Natural killer cell (primary cell): ENCODE measurements at regions not wholly inside any gene's neighbourhood (a gene's known extent, or its start where the extent isn't known, plus 50 kb on each side); places are given as distances from the start of the nearest gene placed in this dataset.

ENCODE experiments used
- ATAC-seq, 3 donors: fragments of 150-1000 bp in 2 of 3; fragments of 200-7000 bp in 1 of 3; cut with Tn5 transposase; 1 replicate in 1 of 3; 2 replicates in 2 of 3; pipeline ENCODE4 v1.10.0; 2021; ENCODE audit warnings: mild to moderate bottlenecking in 2 of 3, moderate library complexity in 2 of 3
- DNase-seq, 2 donors: peaks; one replicate each; pipeline versions ENCODE4 v3.0.0 to v3.0.0-alpha.2; 2013 to 2021; ENCODE audit warnings: mixed read lengths in 1 of 2
- H3K27ac ChIP-seq: one replicate; pipeline ENCODE4 v1.5.1; 2013; ENCODE audit warnings: mild to moderate bottlenecking, low read length
- H3K27me3 ChIP-seq: one replicate; pipeline ENCODE4 v1.6.1; 2013; ENCODE audit warnings: low read length; ENCODE audit not compliant: control insufficient read depth, insufficient read depth
- H3K36me3 ChIP-seq: one replicate; pipeline ENCODE4 v1.6.1; 2013; ENCODE audit warnings: low read length; ENCODE audit not compliant: control insufficient read depth, insufficient read depth
- H3K4me1 ChIP-seq: one replicate; pipeline ENCODE4 v1.6.1; 2013; ENCODE audit warnings: low read length; ENCODE audit not compliant: control insufficient read depth, insufficient read depth
- H3K4me3 ChIP-seq: one replicate; pipeline ENCODE4 v1.5.1; 2013; ENCODE audit warnings: low read length
- H3K9me3 ChIP-seq: one replicate; pipeline ENCODE4 v1.6.1; 2013; ENCODE audit warnings: low read length; ENCODE audit not compliant: control insufficient read depth, insufficient read depth
- H3K27ac Mint-ChIP-seq, 2 donors: one replicate each; pipeline ENCODE4 v1.8.0; 2022; ENCODE audit warnings: mild to moderate bottlenecking in 2 of 2, mixed read lengths in 2 of 2, moderate library complexity in 1 of 2
- H3K27me3 Mint-ChIP-seq, 2 donors: one replicate each; pipeline ENCODE4 v1.8.0; 2022; ENCODE audit warnings: low read depth in 2 of 2, mixed read lengths in 2 of 2
- H3K36me3 Mint-ChIP-seq: one replicate; pipeline ENCODE4 v1.8.0; 2022; ENCODE audit warnings: mixed read lengths
- H3K4me1 Mint-ChIP-seq, 2 donors: one replicate each; pipeline ENCODE4 v1.8.0; 2022; ENCODE audit warnings: mixed read lengths in 2 of 2
- H3K4me3 Mint-ChIP-seq: one replicate; pipeline ENCODE4 v1.8.0; 2022; ENCODE audit warnings: mild to moderate bottlenecking, moderate library complexity, mixed read lengths
- H3K9me3 Mint-ChIP-seq, 2 donors: one replicate each; pipeline ENCODE4 v1.8.0; 2022; ENCODE audit warnings: mixed read lengths in 2 of 2
- WGBS: methylation state at CpG from one replicate; pipeline ENCODE4 v1.1.7; 2013; ENCODE audit warnings: missing lambda C conversion rate; ENCODE audit not compliant: insufficient coverage; 5-methylcytosine and 5-hydroxymethylcytosine counted together
- intact Hi-C: fragments of 100-400 bp; cut with micrococcal nuclease; formaldehyde crosslinking; loops from one replicate; pipeline ENCODE4 v1.14.2; 2022
- TF ChIP-seq, protein P1 (sequence below): fragments of 200-600 bp; IDR thresholded peaks from one replicate; pipeline ENCODE4 v1.8.0; 2022; ENCODE audit warnings: antibody characterized with exemption

DNA sequence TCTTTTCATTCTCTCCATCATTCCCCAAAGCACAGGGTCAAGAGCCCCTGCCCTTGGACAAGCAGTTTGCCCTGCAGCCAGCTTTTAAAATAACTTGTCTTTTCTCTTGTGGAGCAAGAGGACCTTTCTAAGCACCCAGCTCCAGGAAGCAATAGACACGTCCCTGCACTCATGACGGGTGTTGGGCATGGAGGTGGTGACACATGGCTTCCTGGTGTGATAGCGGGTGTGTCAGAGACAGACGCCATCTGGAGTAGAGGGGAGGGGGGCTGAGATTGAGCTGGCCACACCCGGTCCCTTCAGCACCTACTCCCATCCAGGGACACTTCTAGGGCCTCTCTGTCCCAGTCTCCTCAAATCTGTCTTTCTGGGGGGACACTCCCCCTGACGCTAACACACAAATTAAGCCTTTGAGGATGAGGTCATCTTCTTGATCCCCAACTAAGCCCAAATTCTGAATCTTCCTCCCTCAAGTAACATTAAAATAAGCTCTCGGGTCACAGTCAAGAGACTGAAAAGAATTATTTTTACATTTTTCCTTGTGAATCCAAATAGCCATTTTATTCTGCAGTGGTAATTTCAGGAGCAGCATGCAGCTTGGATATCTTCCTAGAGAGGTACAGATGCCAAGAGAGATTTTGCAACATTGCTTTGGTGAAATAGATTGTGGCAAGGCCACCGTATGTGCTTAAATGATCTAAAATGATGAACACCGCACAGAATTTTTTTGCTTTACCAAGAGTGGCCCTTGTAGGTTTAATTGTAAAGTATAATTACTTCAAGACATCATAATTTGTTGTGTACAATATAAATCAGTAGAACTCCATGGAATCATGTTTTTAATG, 216.6 kb upstream of the IRX3 start:
- TF ChIP-seq, protein P1, sequence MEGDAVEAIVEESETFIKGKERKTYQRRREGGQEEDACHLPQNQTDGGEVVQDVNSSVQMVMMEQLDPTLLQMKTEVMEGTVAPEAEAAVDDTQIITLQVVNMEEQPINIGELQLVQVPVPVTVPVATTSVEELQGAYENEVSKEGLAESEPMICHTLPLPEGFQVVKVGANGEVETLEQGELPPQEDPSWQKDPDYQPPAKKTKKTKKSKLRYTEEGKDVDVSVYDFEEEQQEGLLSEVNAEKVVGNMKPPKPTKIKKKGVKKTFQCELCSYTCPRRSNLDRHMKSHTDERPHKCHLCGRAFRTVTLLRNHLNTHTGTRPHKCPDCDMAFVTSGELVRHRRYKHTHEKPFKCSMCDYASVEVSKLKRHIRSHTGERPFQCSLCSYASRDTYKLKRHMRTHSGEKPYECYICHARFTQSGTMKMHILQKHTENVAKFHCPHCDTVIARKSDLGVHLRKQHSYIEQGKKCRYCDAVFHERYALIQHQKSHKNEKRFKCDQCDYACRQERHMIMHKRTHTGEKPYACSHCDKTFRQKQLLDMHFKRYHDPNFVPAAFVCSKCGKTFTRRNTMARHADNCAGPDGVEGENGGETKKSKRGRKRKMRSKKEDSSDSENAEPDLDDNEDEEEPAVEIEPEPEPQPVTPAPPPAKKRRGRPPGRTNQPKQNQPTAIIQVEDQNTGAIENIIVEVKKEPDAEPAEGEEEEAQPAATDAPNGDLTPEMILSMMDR, result no peak
- ATAC-seq, result no peak
- DNase-seq, result no peak
- no peaks in the 10 kb centered on the region for H3K4me1 ChIP-seq
- H3K4me3 ChIP-seq, result no peak overlapping the region
- Mint-ChIP-seq H3K4me3 (no peak overlapping the region), H3K27me3 (peaks cover 11 to 26% of the 10 kb centered on the region in 2 donors), H3K9me3 (no peaks in the 10 kb centered on the region), H3K4me1 (no peaks in the 10 kb centered on the region), H3K36me3 (no peaks in the 10 kb centered on the region), H3K27ac (no peak overlapping the region)
- no peaks in the 10 kb centered on the region for H3K27me3 ChIP-seq
- intact Hi-C loops, result no loop called here
- WGBS, result 84% methylated on average over 7 of the region's 9 CpGs
- no peak overlapping the region for H3K27ac ChIP-seq
- no peaks in the 10 kb centered on the region for H3K9me3 ChIP-seq
- no peaks in the 10 kb centered on the region for H3K36me3 ChIP-seq

DNA sequence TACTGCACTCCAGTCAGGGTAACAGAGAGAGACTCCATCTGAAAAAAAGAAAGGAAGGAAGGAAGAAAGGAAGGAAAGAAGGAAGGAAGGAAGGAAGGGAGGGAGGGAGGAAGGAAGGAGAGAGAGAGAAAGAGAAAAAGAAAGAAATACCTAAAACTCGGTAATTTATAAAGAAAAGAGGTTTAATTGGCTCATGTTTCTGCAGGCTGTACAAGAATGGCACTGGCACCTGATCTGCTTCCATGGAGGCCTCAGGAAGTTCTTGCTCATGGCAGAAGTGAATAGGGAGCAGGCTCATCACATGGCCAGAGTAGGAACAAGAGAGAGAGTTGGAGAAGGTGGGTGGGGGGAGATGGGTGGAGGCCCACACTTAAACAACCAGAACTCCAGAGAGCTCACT, 215.2 kb upstream of the IRX3 start:
- H3K27ac Mint-ChIP-seq, result no peak overlapping the region
- intact Hi-C loops, result no loop called here
- no peaks in the 10 kb centered on the region for H3K4me1 Mint-ChIP-seq
- H3K27me3 ChIP-seq, result no peaks in the 10 kb centered on the region
- H3K36me3 Mint-ChIP-seq, result no peaks in the 10 kb centered on the region
- H3K4me1 ChIP-seq, result no peaks in the 10 kb centered on the region
- TF ChIP-seq, protein P1, result no peak
- no peak overlapping the region for H3K4me3 Mint-ChIP-seq
- no peak overlapping the region for H3K27ac ChIP-seq
- WGBS, result 83% methylated on average over 1 of the region's 1 CpG
- H3K36me3 ChIP-seq, result no peaks in the 10 kb centered on the region
- H3K9me3 ChIP-seq, result no peaks in the 10 kb centered on the region
- ATAC-seq, result no peak
- H3K9me3 Mint-ChIP-seq, result peaks cover 0 to 6% of the 10 kb centered on the region in 2 donors
- peaks cover 10 to 23% of the 10 kb centered on the region in 2 donors for H3K27me3 Mint-ChIP-seq
- DNase-seq, result no peak
- H3K4me3 ChIP-seq, result no peak overlapping the region

DNA sequence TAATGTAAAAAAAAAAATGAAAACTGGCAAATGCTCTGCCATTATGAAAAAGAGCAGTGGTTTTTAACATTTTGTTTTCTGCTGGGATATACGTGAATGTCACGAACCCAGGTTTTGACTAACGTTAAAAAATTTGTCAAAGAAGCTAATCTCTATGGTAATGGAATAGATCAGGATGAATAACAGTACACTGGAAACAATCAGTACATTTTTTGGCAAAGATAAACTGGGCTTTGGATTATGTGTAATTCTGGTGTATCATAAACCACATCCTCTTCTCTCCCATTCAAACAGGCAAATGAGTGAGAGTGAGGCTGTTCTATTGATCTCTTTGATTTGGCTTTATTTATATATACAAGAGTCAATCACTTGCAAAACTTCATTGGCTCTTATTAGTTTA, 207.0 kb upstream of the IRX3 start:
- no peak overlapping the region for H3K27ac Mint-ChIP-seq
- DNase-seq, result no peak
- H3K27me3 ChIP-seq, result no peaks in the 10 kb centered on the region
- H3K4me1 ChIP-seq, result no peaks in the 10 kb centered on the region
- H3K9me3 Mint-ChIP-seq, result peaks cover 2 to 6% of the 10 kb centered on the region in 2 donors
- H3K4me3 Mint-ChIP-seq, result no peak overlapping the region
- no peaks in the 10 kb centered on the region for H3K9me3 ChIP-seq
- WGBS, result 90% methylated on average over 3 of the region's 3 CpGs
- H3K4me3 ChIP-seq, result no peak overlapping the region
- intact Hi-C loops, result no loop called here
- TF ChIP-seq, protein P1, result no peak
- H3K36me3 ChIP-seq, result no peaks in the 10 kb centered on the region
- ATAC-seq, result no peak
- no peaks in the 10 kb centered on the region for H3K4me1 Mint-ChIP-seq
- no peak overlapping the region for H3K27ac ChIP-seq
- H3K36me3 Mint-ChIP-seq, result no peaks in the 10 kb centered on the region
- peaks cover 3 to 10% of the 10 kb centered on the region in 2 donors for H3K27me3 Mint-ChIP-seq

- Mint-ChIP-seq H3K27ac (no peak overlapping the region), H3K4me3 (no peak overlapping the region), H3K36me3 (no peaks in the 10 kb centered on the region), H3K4me1 (no peaks in the 10 kb centered on the region), H3K27me3 (peaks cover 3 to 10% of the 10 kb centered on the region in 2 donors), H3K9me3 (peaks cover 2 to 6% of the 10 kb centered on the region in 2 donors)
- TF ChIP-seq, protein P1, result no peak
- no peak overlapping the region for H3K4me3 ChIP-seq
- no peaks in the 10 kb centered on the region for H3K27me3 ChIP-seq
- H3K4me1 ChIP-seq, result no peaks in the 10 kb centered on the region
- intact Hi-C loops, result no loop called here
- no peaks in the 10 kb centered on the region for H3K36me3 ChIP-seq
- DNase-seq (no peak), ATAC-seq (no peak)
- H3K9me3 ChIP-seq, result no peaks in the 10 kb centered on the region
- no peak overlapping the region for H3K27ac ChIP-seq
- WGBS, result 77% methylated on average over 2 of the region's 2 CpGs
These were observed 206.5 kb upstream of the IRX3 start for GRCh38 chr16:54493061-54493460.
